Right lobe of liver (tissue), 6 donors: ENCODE measurements at regions not wholly inside any gene's neighbourhood (a gene's known extent, or its start where the extent isn't known, plus 50 kb on each side); places are given as distances from the start of the nearest gene placed in this dataset.

ENCODE experiments used
- ATAC-seq, 4 donors: fragments of 200-7000 bp; cut with Tn5 transposase; one replicate each; pipeline ENCODE4 v1.9.1; 2020; ENCODE audit warnings: mild to moderate bottlenecking in 4 of 4, moderate library complexity in 4 of 4
- DNase-seq, 3 donors: peaks; one replicate each; pipeline ENCODE4 v3.0.0-alpha.2; 2020
- H3K27ac ChIP-seq, 3 donors: fragments of 200-600 bp; one replicate each; pipeline ENCODE4 v1.8.0; 2022
- H3K27me3 ChIP-seq, 2 donors: fragments of 200-600 bp; one replicate each; pipeline ENCODE4 v1.8.0; 2022
- H3K36me3 ChIP-seq, 4 donors: fragments of 200-600 bp; sonication (generic) in 1 of 4; one replicate each; pipeline versions ENCODE4 v1.5.1 to v1.8.0; 2017 to 2022; ENCODE audit warnings: control low read depth in 1 of 4
- H3K4me1 ChIP-seq, 4 donors: fragments of 200-600 bp; sonication (generic) in 1 of 4; one replicate each; pipeline versions ENCODE4 v1.5.1 to v1.8.0; 2017 to 2022; ENCODE audit warnings: control low read depth in 1 of 4
- H3K4me3 ChIP-seq, 3 donors: fragments of 200-600 bp; one replicate each; pipeline ENCODE4 v1.8.0; 2022
- H3K9me3 ChIP-seq, 4 donors: fragments of 200-600 bp; sonication (generic) in 1 of 4; one replicate each; pipeline versions ENCODE4 v1.5.1 to v1.8.0; 2017 to 2022; ENCODE audit warnings: control low read depth in 1 of 4
- POLR2A ChIP-seq: fragments of 450-650 bp; IDR thresholded peaks from one replicate; pipeline ENCODE4 v1.6.1; 2017; ENCODE audit warnings: antibody characterized with exemption, mild to moderate bottlenecking
- WGBS: methylation state at CpG from one replicate; pipeline ENCODE4 v1.1.6; 2018; ENCODE audit warnings: low coverage, low lambda C conversion rate; ENCODE audit not compliant: insufficient coverage; ENCODE audit errors: missing lambda C conversion rate; 5-methylcytosine and 5-hydroxymethylcytosine counted together
- intact Hi-C, 2 donors: fragments of 100-400 bp; cut with DNase I; formaldehyde crosslinking; loops; one replicate each; pipeline versions ENCODE4 v1.11.2 to v1.14.1; 2022
- TF ChIP-seq, protein P1 (sequence below), 4 donors: fragments of 200-600 bp in 3 of 4; fragments of 450-650 bp in 1 of 4; IDR thresholded peaks; one replicate each; pipeline versions ENCODE4 v1.5.1 to v1.8.0; 2016 to 2022; ENCODE audit warnings: antibody characterized with exemption in 4 of 4, mild to moderate bottlenecking in 2 of 4
- donor health status: DM: no; HTN: yes; CAD: no.
- donor health status: DM: no; HTN: no; CAD: no.
- donor health status: DM: no; HTN: no; CAD: no.
- donor health status: DM: no; HTN: yes; CAD: no.
- donor health status: DM: no; HTN: yes; CAD: no.

DNA sequence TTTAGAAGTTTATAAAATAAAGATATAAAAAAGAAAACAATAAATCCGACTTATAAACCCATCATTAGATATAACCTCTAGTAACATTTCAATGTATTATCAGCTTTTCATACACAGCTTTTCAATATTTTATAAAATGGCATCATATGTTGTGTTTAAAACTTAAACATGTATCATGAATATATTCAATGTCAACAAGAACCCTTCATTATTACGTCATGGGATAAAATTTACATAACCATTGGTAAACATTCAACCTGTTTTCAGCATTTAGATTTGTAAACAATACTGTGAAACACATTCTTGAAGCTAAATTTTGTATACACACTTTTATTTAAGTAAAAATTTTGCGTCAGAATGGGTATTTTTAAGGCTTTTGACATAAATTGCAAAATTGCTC is 153.4 kb upstream of the SOX14 start:
- Histone ChIP-seq H3K9me3 (no peaks in the 10 kb centered on the region), H3K27ac (no peak overlapping the region), H3K4me3 (no peak overlapping the region), H3K4me1 (no peaks in the 10 kb centered on the region), H3K27me3 (no peaks in the 10 kb centered on the region), H3K36me3 (no peaks in the 10 kb centered on the region)
- TF ChIP-seq, protein P1, sequence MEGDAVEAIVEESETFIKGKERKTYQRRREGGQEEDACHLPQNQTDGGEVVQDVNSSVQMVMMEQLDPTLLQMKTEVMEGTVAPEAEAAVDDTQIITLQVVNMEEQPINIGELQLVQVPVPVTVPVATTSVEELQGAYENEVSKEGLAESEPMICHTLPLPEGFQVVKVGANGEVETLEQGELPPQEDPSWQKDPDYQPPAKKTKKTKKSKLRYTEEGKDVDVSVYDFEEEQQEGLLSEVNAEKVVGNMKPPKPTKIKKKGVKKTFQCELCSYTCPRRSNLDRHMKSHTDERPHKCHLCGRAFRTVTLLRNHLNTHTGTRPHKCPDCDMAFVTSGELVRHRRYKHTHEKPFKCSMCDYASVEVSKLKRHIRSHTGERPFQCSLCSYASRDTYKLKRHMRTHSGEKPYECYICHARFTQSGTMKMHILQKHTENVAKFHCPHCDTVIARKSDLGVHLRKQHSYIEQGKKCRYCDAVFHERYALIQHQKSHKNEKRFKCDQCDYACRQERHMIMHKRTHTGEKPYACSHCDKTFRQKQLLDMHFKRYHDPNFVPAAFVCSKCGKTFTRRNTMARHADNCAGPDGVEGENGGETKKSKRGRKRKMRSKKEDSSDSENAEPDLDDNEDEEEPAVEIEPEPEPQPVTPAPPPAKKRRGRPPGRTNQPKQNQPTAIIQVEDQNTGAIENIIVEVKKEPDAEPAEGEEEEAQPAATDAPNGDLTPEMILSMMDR (IDR thresholded peaks at IDR 0.05) = no peak
- no peak for TF ChIP-seq POLR2A
- intact Hi-C loops = no loop called here
- no peak for ATAC-seq
- 31% methylated on average over 3 of the region's 3 CpGs for WGBS
- no peak for DNase-seq

DNA sequence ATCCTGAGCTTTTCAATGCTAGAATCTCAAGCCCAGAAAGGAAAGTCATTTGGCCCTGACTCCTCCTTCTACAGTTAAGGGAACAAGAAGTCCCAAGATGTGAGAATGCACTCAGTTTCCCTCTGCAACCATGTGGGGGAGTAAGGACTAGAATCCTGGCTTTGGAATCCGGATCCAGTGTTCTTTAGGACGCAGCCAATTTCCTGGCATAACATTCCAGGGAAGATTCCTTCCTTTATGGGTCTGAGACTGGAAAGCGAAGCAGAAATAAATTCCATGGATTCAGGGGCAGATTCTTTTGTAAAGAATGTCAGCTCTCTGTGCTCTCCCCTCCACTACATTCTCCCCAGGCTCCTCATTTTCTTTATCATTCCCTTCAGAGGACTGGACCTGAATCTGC is 151.8 kb upstream of the SOX14 start:
- no peaks in the 10 kb centered on the region for H3K9me3 ChIP-seq
- TF ChIP-seq, protein P1 (IDR thresholded peaks at IDR 0.05) = no peak
- TF ChIP-seq POLR2A = no peak
- no peaks in the 10 kb centered on the region for H3K36me3 ChIP-seq
- H3K27ac ChIP-seq = no peak overlapping the region
- intact Hi-C loops = no loop called here
- DNase-seq (no peak), ATAC-seq (no peak)
- WGBS = 11% methylated on average over 3 of the region's 3 CpGs
- no peaks in the 10 kb centered on the region for H3K27me3 ChIP-seq
- no peaks in the 10 kb centered on the region for H3K4me1 ChIP-seq
- H3K4me3 ChIP-seq = no peak overlapping the region

DNA sequence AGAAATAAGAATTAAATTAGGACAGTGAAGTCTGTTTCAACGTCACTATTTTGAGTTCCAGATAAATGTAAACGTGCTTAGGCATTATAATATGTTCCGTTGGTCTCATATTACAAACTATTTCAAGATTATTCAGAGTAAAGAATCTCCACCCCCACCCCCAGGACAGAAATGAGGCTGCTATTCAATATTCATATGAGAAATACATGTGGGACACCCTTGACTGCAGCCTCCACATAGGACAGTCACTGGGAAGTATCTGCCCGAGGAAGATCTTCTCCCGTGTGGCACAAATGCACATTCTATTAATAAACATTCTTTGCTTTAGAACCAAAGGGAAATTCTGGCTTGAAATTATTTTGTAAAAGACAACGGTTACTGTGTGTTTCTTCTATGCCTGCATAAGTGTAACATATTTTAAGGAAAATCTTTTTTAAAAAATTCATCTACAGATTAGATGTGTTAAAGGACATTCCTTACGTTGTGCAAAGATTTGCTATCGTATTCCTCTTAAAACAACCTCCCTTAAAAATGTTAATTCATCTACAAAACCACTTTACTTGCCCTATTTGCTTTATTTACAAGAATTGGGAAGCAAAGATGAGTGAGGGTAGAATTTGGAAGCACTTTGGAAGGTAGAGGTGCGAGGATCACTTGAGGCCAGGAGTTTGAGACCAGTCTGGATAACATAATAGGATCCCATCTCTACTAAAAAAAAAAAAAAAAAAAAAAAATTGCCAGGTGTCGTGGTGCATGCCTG is 148.3 kb upstream of the SOX14 start:
- Histone ChIP-seq H3K9me3 (no peaks in the 10 kb centered on the region), H3K4me1 (no peaks in the 10 kb centered on the region), H3K36me3 (no peaks in the 10 kb centered on the region), H3K27ac (no peak overlapping the region), H3K4me3 (no peak overlapping the region), H3K27me3 (no peaks in the 10 kb centered on the region)
- no peak for DNase-seq
- TF ChIP-seq POLR2A = no peak
- TF ChIP-seq, protein P1 (IDR thresholded peaks at IDR 0.05) = no peak
- intact Hi-C loops = no loop called here
- ATAC-seq = no peak
- 42% methylated on average over 10 of the region's 10 CpGs for WGBS

DNA sequence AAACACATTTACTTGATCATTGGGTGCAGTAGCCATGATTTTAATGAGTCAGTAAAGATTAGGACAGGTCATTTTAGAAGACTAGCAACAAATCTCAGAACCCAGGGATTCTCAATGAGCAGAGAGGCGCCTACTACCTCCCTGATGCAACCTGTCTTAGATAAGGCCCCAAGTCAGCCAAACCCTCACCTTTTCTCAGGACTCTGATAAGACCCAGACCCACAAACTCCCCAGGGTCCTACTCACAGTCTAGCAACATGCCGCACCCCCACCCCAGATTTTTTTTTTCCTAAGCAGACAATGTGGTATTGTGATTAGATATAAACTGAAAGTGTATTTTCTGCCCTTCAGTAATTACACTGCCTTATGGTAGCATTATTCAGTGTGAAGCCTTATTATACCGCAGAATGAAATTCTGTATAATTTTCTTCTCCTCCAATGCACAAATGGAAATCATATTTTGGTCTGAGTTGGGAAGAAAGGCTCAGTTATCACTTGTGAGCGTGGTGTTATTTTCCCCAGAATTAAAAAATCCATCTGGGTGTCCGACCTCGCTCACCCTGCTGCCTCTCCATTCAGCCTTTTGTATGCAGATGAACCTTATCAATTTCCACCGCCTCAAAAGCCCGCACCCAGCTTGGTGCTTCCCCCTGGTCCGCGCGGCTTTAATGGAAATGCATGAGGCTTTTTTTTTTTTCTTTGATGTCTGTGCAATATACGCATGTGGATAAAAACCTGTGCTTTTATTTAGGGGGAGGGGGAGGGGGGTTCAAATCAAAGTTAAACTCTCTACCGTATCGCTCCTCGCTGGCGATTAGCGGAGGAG is 122.0 kb upstream of the SOX14 start:
- DNase-seq = no peak

More for the DNA sequence above, 122.0 kb upstream of the SOX14 start:
- Histone ChIP-seq H3K4me3 (no peak overlapping the region), H3K36me3 (no peaks in the 10 kb centered on the region), H3K9me3 (no peaks in the 10 kb centered on the region), H3K27me3 (peaks cover 0 to 4% of the 10 kb centered on the region in 2 donors), H3K4me1 (no peaks in the 10 kb centered on the region), H3K27ac (no peak overlapping the region)
- 23% methylated on average over 17 of the region's 17 CpGs for WGBS
- ATAC-seq = no peak
- intact Hi-C loops = no loop called here
- TF ChIP-seq POLR2A = no peak
- TF ChIP-seq, protein P1 (IDR thresholded peaks at IDR 0.05) = no peak
